ENCODE measurements at regions not wholly inside any gene's neighbourhood (a gene's known extent, or its start where the extent isn't known, plus 50 kb on each side); places are given as distances from the start of the nearest gene placed in this dataset.

- Mint-ChIP-seq H3K36me3 (no peaks in the 10 kb centered on the region), H3K4me3 (no peak overlapping the region), H3K9me3 (no peaks in the 10 kb centered on the region), H3K27me3 (no peaks in the 10 kb centered on the region), H3K4me1 (ENCODE audit: unreplicated experiment) (peaks cover 4% of the 10 kb centered on the region), H3K27ac (no peak overlapping the region)
- no peak for DNase-seq (ENCODE audit: extremely low spot score, unreplicated experiment)
- TF ChIP-seq CTCF (conservative IDR thresholded peaks at IDR 0.05), result no peak
Measured at GRCh38 chr5:18068826-18069225, 434.6 kb downstream of the TAF11L14 start.

- Mint-ChIP-seq H3K4me1 (ENCODE audit: unreplicated experiment) (peaks cover 4% of the 10 kb centered on the region), H3K4me3 (no peak overlapping the region), H3K27me3 (no peaks in the 10 kb centered on the region), H3K9me3 (no peaks in the 10 kb centered on the region), H3K36me3 (no peaks in the 10 kb centered on the region), H3K27ac (no peak overlapping the region)
- no peak for TF ChIP-seq CTCF (conservative IDR thresholded peaks at IDR 0.05)
- DNase-seq (ENCODE audit: extremely low spot score, unreplicated experiment), result no peak
Measured at GRCh38 chr5:18069790-18070189, 435.5 kb downstream of the TAF11L14 start.

- H3K4me3 Mint-ChIP-seq, result no peak overlapping the region
- H3K27me3 Mint-ChIP-seq, result no peaks in the 10 kb centered on the region
- H3K36me3 Mint-ChIP-seq, result no peaks in the 10 kb centered on the region
- no peak for TF ChIP-seq CTCF (conservative IDR thresholded peaks at IDR 0.05)
- H3K27ac Mint-ChIP-seq, result no peak overlapping the region
- peaks cover 4% of the 10 kb centered on the region for H3K4me1 Mint-ChIP-seq (ENCODE audit: unreplicated experiment)
- no peak for DNase-seq (ENCODE audit: extremely low spot score, unreplicated experiment)
- no peaks in the 10 kb centered on the region for H3K9me3 Mint-ChIP-seq
Measured at GRCh38 chr5:18072600-18072999, 438.3 kb downstream of the TAF11L14 start.

- TF ChIP-seq CTCF (conservative IDR thresholded peaks at IDR 0.05), result no peak
- Mint-ChIP-seq H3K4me1 (ENCODE audit: unreplicated experiment) (no peaks in the 10 kb centered on the region), H3K9me3 (no peaks in the 10 kb centered on the region), H3K27ac (no peak overlapping the region), H3K27me3 (no peaks in the 10 kb centered on the region), H3K36me3 (no peaks in the 10 kb centered on the region), H3K4me3 (no peak overlapping the region)
- DNase-seq (ENCODE audit: extremely low spot score, unreplicated experiment), result no peak
Measured at GRCh38 chr5:18074961-18075360, 440.7 kb downstream of the TAF11L14 start.

- no peak for TF ChIP-seq CTCF (conservative IDR thresholded peaks at IDR 0.05)
- DNase-seq (ENCODE audit: extremely low spot score, unreplicated experiment), result no peak
- no peak overlapping the region for H3K27ac Mint-ChIP-seq
- H3K9me3 Mint-ChIP-seq, result no peaks in the 10 kb centered on the region
- no peaks in the 10 kb centered on the region for H3K4me1 Mint-ChIP-seq (ENCODE audit: unreplicated experiment)
- H3K4me3 Mint-ChIP-seq, result no peak overlapping the region
- H3K36me3 Mint-ChIP-seq, result no peaks in the 10 kb centered on the region
- H3K27me3 Mint-ChIP-seq, result no peaks in the 10 kb centered on the region
Measured at GRCh38 chr5:18078157-18078556, 443.9 kb downstream of the TAF11L14 start.

GRCh38 chr5:18079831-18080230 is 445.6 kb downstream of the TAF11L14 start:
- Mint-ChIP-seq H3K27me3 (no peaks in the 10 kb centered on the region), H3K4me1 (ENCODE audit: unreplicated experiment) (no peaks in the 10 kb centered on the region), H3K27ac (no peak overlapping the region), H3K4me3 (no peak overlapping the region), H3K36me3 (no peaks in the 10 kb centered on the region), H3K9me3 (no peaks in the 10 kb centered on the region)
- no peak for TF ChIP-seq CTCF (conservative IDR thresholded peaks at IDR 0.05)
- no peak for DNase-seq (ENCODE audit: extremely low spot score, unreplicated experiment)
